OCI-LY7 (cell line): ENCODE measurements at regions not wholly inside any gene's neighbourhood (a gene's known extent, or its start where the extent isn't known, plus 50 kb on each side); places are given as distances from the start of the nearest gene placed in this dataset.
"Not testable (repeated sequence)": the region's sequence is repeated elsewhere in the genome, so short reads cannot be mapped to it uniquely, and the experiment has no call there.

Experiments used
- BruUV-seq: library from RNA; stranded (reverse); fragments of 400-500 nt; replicated peaks from 2 replicates; lab custom pipeline; 2021; lab: Mats Ljungman, UMichigan
- CTCF ChIA-PET: fragments of 300-600 bp; sonication (Branson Sonifier 250); formaldehyde crosslinking; loops from one replicate; lab custom pipeline; 2022; ENCODE audit warnings: antibody characterized with exemption; ENCODE audit not compliant: unreplicated experiment; lab: Charles Lee
- POLR2A ChIA-PET: fragments of 300-600 bp; sonication (Branson Sonifier 250); formaldehyde crosslinking; loops from one replicate; lab custom pipeline; 2022; ENCODE audit warnings: antibody characterized with exemption; lab: Charles Lee
- DNase-seq: peaks from one replicate; pipeline ENCODE4 v3.0.0-alpha.2; 2015; ENCODE audit warnings: low spot score
- H2AFZ ChIP-seq: fragments of 200-600 bp; sonication (generic), shearing (Covaris generic); 2 replicates; pipeline ENCODE4 v1.6.1; 2014; ENCODE audit warnings: mild to moderate bottlenecking, antibody characterized with exemption, low read length, moderate library complexity
- H3K27ac ChIP-seq: fragments of 200-600 bp; sonication (generic); 2 replicates; pipeline ENCODE4 v1.5.1; 2014; ENCODE audit warnings: mixed run types, low read depth, mild to moderate bottlenecking, moderate library complexity, low read length, inconsistent platforms; ENCODE audit not compliant: poor library complexity, severe bottlenecking
- H3K36me3 ChIP-seq: fragments of 200-600 bp; sonication (generic); 2 replicates; pipeline ENCODE4 v1.6.1; 2014; ENCODE audit warnings: mild to moderate bottlenecking, antibody characterized with exemption, low read length, moderate library complexity, mixed read lengths; ENCODE audit not compliant: insufficient read depth
- H3K4me1 ChIP-seq: fragments of 200-600 bp; sonication (generic); 2 replicates; pipeline ENCODE4 v1.5.1; 2014; ENCODE audit warnings: mild to moderate bottlenecking, low read length; ENCODE audit not compliant: insufficient read depth, poor library complexity, severe bottlenecking
- H3K4me2 ChIP-seq: fragments of 200-600 bp; sonication (generic); 2 replicates; pipeline ENCODE4 v1.6.1; 2014; ENCODE audit warnings: mild to moderate bottlenecking, low read length
- H3K4me3 ChIP-seq: fragments of 200-600 bp; sonication (generic); 2 replicates; pipeline ENCODE4 v1.5.1; 2014; ENCODE audit warnings: mild to moderate bottlenecking, low read depth, low read length; ENCODE audit not compliant: poor library complexity, severe bottlenecking
- H3K79me2 ChIP-seq: fragments of 200-600 bp; sonication (generic); 2 replicates; pipeline ENCODE4 v1.6.1; 2016; ENCODE audit warnings: low read depth, mild to moderate bottlenecking, low read length, moderate library complexity, mixed read lengths; ENCODE audit not compliant: insufficient read depth
- H3K9me2 ChIP-seq: fragments of 200-600 bp; sonication (generic); 2 replicates; pipeline ENCODE4 v1.6.1; 2016; ENCODE audit warnings: mild to moderate bottlenecking, low read length, mixed read lengths; ENCODE audit not compliant: insufficient read depth
- H3K9me3 ChIP-seq: fragments of 200-600 bp; sonication (generic); 2 replicates; pipeline ENCODE4 v1.6.1; 2014; ENCODE audit warnings: mild to moderate bottlenecking, mixed run types, low read length, mixed read lengths
- H4K20me1 ChIP-seq: fragments of 200-600 bp; sonication (generic); 2 replicates; pipeline ENCODE4 v1.6.1; 2014; ENCODE audit warnings: mild to moderate bottlenecking, antibody characterized with exemption, low read length, moderate library complexity, mixed read lengths; ENCODE audit not compliant: insufficient read depth
- intact Hi-C: fragments of 100-400 bp; cut with micrococcal nuclease; formaldehyde crosslinking; loops from one replicate; pipeline ENCODE4 v1.10.0; 2022; ENCODE audit not compliant: unreplicated experiment

- intact Hi-C loops, H3K4me1 ChIP-seq, CTCF ChIA-PET, H3K4me3 ChIP-seq, H4K20me1 ChIP-seq, POLR2A ChIA-PET, H3K36me3 ChIP-seq, BruUV-seq, H3K9me2 ChIP-seq, DNase-seq, H2AFZ ChIP-seq, H3K79me2 ChIP-seq, H3K27ac ChIP-seq, H3K4me2 ChIP-seq, H3K9me3 ChIP-seq: not testable (repeated sequence)
Observed at GRCh38 chr6:60813897-60814596, 1472.0 kb downstream of the KHDRBS2 start.

GRCh38 chr6:60810216-60810615 lies 1475.8 kb downstream of the KHDRBS2 start:
- intact Hi-C loops, POLR2A ChIA-PET, H3K4me1 ChIP-seq, H3K36me3 ChIP-seq, H3K4me2 ChIP-seq, H3K27ac ChIP-seq, DNase-seq, H3K9me2 ChIP-seq, H2AFZ ChIP-seq, H3K4me3 ChIP-seq, BruUV-seq, H3K79me2 ChIP-seq, H3K9me3 ChIP-seq, CTCF ChIA-PET, H4K20me1 ChIP-seq: not testable (repeated sequence)

- H3K79me2 ChIP-seq, BruUV-seq, H4K20me1 ChIP-seq, H3K27ac ChIP-seq, H3K9me2 ChIP-seq, H3K9me3 ChIP-seq, H2AFZ ChIP-seq, CTCF ChIA-PET, DNase-seq, H3K4me1 ChIP-seq, intact Hi-C loops, H3K4me2 ChIP-seq, H3K4me3 ChIP-seq, H3K36me3 ChIP-seq: not testable (repeated sequence)
- POLR2A ChIA-PET = interaction anchor here (0.7 kb wide), 1 partner anchor 428 kb away, joined by 3 read pairs; no protein-coding TSS in a partner anchor
Observed at GRCh38 chr6:60799146-60799545, 1486.9 kb downstream of the KHDRBS2 start.

- H3K79me2 ChIP-seq, H3K9me3 ChIP-seq, H3K4me2 ChIP-seq, POLR2A ChIA-PET, H3K27ac ChIP-seq, H3K4me3 ChIP-seq, H2AFZ ChIP-seq, H3K4me1 ChIP-seq, DNase-seq, BruUV-seq, intact Hi-C loops, H3K9me2 ChIP-seq, H3K36me3 ChIP-seq, H4K20me1 ChIP-seq, CTCF ChIA-PET: not testable (repeated sequence)
Observed at GRCh38 chr6:60797831-60798230, 1488.2 kb downstream of the KHDRBS2 start.

- POLR2A ChIA-PET, intact Hi-C loops, H3K4me3 ChIP-seq, H4K20me1 ChIP-seq, BruUV-seq, H3K4me2 ChIP-seq, H3K4me1 ChIP-seq, H3K9me2 ChIP-seq, DNase-seq, H3K79me2 ChIP-seq, H3K36me3 ChIP-seq, H2AFZ ChIP-seq, H3K9me3 ChIP-seq, H3K27ac ChIP-seq, CTCF ChIA-PET: not testable (repeated sequence)
Observed at GRCh38 chr6:60789601-60790000, 1496.4 kb downstream of the KHDRBS2 start.

GRCh38 chr6:60782698-60783464 lies 1503.1 kb downstream of the KHDRBS2 start:
- H3K36me3 ChIP-seq, H3K79me2 ChIP-seq, H3K27ac ChIP-seq, intact Hi-C loops, H3K4me1 ChIP-seq, H3K4me3 ChIP-seq, DNase-seq, H2AFZ ChIP-seq, BruUV-seq, H3K9me3 ChIP-seq, H4K20me1 ChIP-seq, H3K4me2 ChIP-seq, POLR2A ChIA-PET, H3K9me2 ChIP-seq, CTCF ChIA-PET: not testable (repeated sequence)
